GM19438 (cell line): ENCODE measurements at regions not wholly inside any gene's neighbourhood (a gene's known extent, or its start where the extent isn't known, plus 50 kb on each side); places are given as distances from the start of the nearest gene placed in this dataset.
"Not testable (repeated sequence)": the region's sequence is repeated elsewhere in the genome, so short reads cannot be mapped to it uniquely, and the experiment has no call there.

ENCODE experiments used
- ATAC-seq: cut with Tn5 transposase; IDR thresholded peaks from one replicate; pipeline ENCODE4 v1.9.1; 2021; ENCODE audit warnings: low read depth; ENCODE audit not compliant: unreplicated experiment

DNA sequence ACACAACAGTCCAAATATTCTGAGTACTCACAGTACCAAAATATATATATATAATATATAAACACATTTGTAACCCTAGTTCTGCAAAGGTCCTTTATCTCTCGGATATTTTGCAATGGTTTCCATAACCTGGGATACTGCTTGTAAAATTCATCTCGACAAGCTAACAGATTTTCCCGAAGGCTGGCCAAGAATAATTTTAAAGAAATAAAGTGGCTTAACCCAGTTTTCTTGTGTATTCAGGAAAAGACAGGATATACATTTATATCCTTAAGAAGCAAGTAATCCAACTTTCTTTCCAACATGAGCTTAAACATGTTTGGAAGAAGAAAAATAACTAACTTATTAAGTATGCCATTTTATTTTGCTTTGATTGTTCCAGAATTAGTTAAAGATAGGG, 348.7 kb upstream of the RUNX1 start:
- no peak for ATAC-seq

DNA sequence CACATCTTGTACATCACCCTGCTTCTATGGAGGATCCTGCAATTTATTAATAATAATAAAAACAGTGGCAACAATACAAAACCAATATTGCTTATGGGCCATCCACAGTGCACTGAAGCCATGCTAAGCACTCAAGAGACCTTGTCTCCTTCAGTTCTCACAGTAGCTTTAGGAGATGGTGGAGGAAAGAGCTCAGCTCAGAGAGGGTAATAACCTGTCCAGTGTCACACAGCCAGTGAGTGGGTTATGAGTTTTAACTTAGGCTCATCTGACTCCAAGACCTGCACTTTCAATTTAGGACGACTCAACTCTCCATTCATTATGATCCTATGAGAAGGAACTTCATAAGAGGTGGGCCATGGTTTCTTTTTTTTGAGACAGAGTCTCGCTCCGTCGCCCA, 347.6 kb upstream of the RUNX1 start:
- no peak for ATAC-seq

DNA sequence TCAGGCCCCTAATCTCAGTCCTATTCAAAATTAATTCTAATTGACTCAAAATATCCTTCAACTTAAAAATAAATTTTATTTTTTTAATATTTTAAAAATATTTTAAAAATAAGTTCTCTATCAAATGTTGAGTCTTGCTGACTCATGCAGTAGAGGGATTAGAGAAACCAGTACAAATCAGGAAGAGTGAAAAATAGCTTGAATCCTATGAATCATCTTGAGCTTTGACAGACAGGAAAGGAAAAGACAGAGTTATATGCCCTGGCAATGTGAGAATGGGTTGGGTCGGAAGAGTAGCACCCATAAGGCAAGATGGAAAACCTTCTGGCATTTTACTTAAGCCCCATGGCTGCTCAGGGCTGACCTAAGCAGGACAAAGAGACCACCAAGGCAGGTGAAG, 346.6 kb upstream of the RUNX1 start:
- no peak for ATAC-seq

DNA sequence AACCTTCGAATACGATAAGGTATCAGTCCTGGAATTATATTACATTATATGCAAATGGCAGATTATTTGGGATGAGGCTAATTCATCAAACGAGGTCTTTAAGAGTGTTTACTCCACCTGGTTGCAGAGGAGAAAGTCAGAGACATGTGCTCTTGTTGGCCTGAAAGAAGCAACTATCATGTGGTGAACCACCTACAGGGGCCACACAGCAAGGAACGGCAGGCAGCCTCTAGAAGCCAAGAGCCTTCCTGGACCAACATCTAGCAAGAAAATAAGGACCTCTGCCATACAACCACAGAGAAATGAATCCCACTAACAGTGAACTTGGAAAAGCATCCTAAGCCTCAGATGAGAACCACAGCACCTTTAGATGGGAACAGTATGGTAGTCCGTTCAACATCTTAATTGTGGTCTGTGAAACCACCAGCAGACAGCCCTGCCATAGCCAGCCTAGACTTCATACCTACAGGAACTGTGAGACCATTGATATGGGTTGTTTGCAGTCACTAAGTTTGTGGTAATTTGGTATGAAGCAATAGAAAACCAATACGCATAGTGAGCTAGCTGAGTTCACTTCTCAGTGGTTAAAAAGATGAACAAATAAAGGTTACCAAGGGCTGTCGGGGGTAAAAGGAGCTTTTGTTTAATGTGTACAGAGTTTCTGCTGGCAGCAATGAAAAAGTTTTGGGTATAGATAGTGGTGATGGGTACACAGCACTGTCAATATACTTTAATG, 345.7 kb upstream of the RUNX1 start:
- no peak for ATAC-seq

DNA sequence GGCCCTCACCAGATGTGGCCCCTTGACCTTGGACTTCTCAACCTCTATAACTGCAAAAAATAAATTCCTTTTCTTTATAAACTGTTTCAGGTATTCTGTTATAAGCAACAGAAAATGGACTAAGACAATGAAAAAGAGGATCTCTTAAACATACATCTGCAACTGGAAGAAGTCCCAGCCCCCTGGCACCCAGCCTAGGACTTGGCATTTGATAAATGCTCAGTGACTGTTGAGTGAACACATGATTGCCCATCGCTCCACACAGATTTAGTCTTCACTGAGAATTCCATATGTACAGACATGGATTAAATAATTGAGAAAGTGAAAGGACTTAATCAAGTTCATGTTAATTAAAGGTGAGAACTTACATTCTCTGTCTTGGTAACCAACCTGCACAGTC, 344.9 kb upstream of the RUNX1 start:
- ATAC-seq, result no peak

DNA sequence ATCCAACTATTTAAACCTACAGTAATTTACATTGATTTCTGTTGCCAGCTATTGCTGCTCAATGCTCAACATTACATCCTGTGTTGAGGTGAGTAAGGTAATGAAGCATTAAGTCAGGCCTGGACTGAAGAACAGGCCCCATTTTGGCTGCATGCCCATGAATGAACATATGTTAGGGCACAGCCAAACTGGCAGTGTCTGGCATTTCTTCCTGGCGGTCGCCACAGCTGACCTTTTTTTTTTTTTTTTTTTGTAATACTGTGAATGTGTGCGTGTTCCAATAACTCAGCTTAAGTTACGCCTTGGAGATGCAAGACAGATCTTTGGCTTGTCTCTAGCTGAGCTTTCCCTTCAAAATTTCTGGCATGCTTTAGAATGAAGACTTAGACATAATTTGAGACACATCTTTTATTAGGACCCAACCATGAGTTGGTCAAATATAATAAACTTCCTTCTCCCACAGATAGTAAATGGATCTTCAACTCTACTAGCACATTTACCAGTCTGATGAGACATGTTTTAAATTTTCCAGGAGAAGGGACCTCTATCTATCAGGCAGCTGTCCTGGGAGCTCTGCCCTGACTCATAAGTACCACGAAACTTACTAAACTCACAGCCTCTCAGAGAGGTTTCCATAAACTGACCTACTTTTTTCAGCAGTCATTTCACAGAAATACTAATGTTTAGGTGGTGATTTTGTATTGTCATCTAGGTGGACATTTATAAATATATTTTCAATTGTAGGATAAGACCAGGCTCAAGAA, 341.1 kb upstream of the RUNX1 start:
- ATAC-seq, result no peak

DNA sequence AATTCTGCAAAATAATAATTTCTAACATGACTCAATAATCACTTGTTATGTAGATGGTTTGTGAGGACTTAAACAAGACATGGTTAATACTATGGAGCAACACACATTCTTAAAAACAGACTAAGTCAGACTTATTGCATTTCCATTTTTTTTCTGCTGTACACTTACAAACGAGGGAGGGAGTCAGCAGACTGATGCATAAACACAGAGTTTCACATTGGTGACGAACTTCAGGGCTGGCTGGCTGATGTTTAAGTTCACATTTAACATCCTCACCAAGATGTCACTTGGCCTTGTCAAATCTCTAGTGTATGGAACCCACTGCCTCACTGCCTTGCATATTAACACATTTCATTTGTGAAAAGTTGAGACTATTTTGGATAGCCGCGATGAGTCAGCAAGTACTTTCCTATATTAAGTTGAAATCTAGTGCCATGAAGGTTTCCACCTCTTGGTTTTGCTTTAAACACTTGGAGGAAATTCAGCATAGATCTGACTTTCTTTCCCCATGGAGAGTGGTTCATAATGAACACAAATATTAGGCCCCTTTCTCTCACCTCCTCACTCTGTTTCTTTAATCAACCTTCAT, 337.5 kb upstream of the RUNX1 start:
- no peak for ATAC-seq

DNA sequence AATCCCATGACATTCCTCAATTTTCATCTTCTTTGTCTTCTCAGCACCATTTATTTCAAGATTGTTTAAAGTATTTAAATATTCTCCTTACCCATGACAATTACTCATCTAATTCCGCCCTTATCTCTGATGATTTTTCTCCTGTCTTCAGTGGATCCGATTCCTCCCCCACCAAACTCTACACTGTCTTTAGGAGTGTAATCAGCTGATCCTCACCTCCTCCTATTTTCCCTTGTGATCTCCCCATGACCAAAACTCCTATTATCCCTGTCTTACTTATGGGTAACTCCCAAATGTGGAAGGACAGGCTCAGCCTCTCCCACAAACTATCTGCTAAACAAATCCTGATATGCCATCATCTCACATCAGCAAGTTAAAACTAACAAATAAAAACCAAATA, 335.3 kb upstream of the RUNX1 start:
- ATAC-seq, result no peak

DNA sequence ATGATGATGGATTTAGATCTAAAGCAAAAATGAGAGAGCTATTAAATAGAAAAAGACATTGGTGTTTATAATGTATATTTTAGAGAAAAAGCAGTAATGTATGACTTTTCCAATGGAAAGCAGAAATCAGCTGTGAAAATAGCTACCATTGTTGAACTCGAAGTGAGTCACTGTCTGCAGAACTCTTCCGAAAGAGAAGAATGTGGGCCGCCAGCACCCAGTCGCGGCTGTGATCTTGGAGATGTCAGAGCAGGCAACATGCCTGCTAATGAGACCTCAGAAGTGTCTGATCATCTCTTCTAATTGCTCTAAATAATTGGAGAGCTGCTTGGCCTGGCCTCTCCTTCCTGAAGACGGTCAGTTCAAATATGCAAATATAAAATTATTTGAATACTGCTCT, 333.6 kb upstream of the RUNX1 start:
- ATAC-seq, result no peak

DNA sequence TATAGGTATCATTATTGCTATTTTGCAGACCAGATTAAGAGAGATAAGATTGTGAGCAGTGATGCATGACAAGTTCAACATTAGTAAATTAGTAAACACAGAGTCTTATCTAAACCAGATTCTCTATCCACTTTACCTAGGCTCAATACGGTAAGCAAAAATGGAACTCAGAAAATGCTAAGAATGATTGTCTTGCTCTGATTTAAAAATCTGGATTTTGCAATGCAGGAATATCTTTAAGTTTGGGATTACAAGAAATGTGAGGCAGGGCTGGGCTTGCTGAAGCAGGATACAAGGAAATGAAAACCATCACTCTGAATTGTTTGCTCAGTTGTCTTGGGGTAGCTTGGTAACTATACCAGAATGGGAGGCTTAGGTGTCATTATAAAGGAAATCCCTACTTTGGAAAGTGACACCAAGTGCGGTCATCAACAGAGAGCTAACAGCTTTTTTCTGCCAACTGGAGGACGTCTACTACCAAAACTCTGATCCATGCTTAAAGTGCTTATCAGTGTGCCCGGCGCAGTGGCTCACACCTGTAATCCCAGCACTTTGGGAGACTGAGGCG, 332.7 kb upstream of the RUNX1 start:
- no peak for ATAC-seq

DNA sequence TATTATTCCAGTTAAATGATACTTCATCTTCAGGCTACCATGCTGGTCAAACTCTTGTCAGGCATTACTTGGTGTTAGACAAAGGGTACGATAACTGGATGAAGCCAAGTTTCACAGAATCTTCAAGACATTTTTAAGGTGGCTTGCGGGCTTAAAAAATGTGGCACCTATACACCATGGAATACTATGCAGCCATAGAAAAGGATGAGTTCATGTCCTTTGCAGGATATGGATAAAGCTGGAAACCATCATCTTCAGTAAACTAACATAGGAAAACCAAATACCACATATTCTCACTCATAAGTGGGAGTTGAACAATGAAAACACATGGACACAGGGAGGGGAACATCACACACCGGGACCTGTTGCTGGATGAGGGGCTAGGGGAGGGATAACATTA, 331.2 kb upstream of the RUNX1 start:
- not testable (repeated sequence) for ATAC-seq

DNA sequence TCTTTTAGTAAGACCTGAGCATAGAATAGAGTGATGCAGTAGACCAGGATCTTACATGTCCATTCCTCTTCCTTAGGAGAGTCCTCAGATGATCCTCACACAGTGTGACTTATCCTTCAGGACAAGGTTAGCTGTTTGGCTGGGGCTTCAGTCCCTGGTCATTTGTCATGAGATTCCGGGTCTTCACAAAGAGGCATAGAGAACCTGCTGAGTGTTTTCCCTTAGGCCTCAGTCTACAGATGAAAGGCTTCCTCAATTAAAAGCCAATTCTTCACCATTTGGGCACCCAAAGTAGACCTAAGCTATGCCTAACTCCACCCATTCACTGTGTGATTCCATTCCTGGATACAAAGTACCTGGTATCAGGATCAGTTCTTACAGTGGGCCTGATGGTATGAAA, 329.8 kb upstream of the RUNX1 start:
- no peak for ATAC-seq

DNA sequence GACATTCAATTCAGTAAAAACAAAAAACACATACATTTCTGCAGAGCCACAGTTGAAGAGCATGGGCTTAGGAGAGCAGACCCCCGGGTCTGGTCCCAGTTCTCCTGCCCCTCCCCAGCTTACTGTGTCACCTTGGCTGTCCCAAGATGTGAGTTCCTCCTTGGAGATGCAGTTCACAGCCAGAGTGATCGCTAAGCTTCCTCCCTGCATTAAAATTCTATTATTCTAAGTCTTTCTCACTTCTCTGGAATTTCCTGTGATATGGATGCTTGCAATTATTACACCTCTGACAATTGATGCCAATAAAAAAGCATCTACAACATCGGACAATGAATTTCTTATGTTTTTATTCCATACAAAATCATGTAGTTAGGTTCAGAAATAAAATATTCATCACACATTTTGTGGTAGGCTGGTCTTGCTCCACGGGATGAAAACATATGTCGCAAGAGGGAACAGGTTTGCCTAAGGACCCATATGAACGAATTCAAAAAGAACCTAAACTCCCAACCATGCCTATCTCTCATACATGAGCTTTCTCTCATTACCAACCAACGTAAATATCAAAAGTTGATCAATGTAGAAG, 328.5 kb upstream of the RUNX1 start:
- ATAC-seq, result no peak

DNA sequence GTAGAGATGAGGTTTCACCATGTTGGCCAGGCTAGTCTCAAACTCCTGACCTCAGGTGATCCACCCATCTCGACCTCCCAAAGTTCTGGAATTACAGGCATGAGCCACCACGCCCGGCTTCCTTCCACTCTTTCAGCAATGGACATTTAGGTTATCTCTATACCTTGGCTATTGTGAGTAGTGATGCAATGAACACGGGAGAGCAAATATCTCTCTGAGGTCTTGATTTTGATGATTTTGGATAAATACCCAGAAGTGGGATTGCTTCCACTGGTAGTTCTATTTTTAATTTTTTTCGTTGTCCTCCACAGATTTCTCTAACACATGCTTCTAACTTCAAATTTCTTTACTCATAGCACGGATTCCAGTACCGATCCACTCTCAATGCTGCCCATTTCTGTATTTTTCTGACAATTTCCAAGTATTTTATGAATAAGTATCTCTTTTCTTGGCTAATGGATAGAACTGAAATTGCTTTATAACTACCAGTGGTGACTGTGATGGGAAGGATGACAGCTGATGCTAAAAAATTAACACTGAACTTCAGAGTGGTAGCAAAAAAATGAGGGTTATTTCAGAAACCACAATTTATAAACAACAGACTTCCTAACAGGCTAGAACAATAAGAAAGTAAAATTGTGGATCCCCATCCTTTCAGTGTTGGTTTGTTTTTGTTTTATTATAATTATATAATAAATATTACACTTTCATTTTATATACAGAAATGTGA, 327.5 kb upstream of the RUNX1 start:
- no peak for ATAC-seq

DNA sequence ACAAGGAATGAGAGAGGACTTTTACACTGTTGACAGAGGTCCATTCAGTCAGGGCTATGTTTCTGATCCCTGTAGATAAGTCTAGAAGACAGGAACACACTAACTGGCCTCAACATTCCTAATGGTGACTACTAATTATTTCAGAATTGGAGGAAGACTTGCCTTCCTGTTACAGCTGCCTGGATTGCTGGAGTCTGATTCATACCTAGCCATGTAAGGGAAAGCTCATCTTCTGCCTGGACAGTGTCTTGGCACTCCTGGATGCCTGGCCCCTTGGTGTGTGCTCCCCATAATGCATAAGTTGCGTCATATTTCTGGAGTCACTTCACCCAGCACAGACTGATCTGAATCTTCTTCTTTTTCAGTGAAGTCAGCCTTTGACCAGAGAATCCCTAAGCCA, 326.0 kb upstream of the RUNX1 start:
- ATAC-seq, result no peak

DNA sequence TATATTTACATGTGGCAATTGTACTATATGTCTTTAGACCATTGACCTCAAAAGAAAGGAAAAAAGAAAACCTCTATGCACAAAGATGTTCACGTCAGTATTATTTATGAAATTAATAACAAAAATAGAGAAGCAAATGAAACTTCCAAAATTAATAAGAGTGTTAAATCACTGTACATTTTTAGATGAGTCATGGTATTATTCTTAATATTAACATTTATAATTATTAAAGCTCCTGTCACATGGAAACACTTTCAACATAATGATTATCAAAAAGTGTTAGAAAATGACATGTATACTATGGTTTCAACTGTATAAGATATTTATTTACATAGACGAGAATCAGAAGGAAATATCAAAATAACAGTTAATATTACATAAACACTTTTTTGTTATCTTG, 324.9 kb upstream of the RUNX1 start:
- ATAC-seq, result no peak

DNA sequence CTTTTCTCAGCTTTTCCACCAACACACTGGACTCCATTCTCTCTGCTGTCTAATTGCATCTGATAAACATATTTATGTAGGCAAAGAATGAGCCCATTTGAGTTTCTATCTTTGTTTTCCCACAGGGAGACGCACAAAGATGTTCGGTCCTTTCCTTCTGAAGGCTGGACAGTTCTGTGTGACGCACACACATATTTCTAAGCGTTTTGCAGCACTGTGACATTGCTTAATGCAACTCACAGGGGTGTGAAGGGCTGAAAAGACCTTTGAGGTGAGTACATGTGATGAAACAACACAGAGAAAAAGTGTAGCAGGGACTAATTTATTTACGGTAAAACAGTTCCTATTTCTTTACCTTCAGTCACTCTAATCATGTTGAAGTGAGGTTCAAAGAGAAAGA, 323.1 kb upstream of the RUNX1 start:
- no peak for ATAC-seq

DNA sequence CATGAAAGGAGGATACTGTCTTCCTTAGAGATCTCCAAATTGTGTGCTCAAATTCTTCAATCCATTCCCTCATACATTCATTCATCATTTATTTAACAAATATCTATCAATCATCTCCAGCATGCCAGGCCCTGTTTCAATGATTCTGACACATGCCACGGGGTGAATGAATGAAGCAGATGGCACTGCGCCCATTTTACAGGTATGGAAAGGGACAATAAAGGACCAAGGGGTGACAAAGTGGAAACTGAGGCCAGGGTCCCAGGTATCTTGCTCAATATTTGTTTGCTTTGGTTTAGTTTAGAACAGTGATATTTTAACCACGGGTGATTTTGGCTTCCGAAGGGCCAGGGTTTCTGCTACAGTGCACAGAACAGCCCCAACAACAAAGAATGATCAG, 321.6 kb upstream of the RUNX1 start:
- no peak for ATAC-seq

DNA sequence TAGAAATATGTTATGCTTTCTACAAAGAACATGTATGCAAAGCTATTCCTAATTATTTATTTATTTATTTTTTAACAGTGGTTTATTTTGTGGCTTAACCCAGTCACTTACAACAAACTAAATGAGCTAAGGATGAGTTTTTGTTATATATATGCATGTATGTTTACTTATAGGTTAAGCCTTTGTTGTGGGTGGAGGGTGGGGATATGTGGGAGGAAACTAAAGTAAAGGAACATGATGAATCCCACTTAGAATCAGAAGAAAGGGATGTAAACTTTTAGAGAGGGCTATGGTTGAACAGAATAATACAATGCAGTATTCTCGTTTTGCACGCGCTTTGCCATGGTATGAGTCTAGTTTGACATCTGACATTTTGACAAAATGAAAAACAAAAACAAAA, 321.0 kb upstream of the RUNX1 start:
- ATAC-seq, result no peak

DNA sequence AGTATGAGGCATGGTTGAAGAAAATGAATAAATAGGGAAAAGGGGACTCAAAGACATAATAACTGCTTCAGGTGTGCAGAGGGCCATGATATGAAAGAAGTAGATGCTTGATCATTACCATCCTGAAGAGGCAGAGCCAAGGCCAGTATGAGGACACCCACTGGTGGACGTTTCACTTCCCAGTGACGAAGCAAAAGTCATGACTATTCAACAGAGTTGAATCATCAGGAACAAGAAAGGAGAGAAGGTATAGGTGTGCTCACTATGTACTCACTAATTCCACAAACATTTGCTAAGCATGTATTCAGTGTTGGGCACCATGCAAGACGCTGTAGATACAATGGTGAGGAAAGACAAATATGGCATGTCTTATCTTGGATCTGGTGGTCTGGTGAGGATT, 319.2 kb upstream of the RUNX1 start:
- ATAC-seq, result no peak

DNA sequence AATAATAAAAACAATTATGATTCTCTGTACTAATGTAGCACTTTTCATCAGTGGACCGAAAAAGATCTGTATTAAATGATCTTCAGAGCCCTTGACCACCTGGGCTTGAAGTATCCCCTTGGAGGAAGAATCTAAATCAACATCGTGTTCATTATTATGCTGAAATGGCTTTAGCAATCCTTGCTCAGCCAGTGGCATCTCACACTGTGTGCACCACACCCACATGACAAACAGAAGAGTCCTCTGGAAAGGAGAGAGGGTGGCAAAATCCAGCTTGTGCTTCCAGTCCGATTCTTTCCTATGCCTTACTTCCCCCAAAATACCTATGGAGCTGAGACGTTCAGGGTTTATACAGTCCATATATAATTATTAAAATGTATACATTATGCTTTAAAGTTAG, 318.5 kb upstream of the RUNX1 start:
- ATAC-seq, result no peak
